Astrocyte (in vitro differentiated cells and primary cell): ENCODE measurements at regions not wholly inside any gene's neighbourhood (a gene's known extent, or its start where the extent isn't known, plus 50 kb on each side); places are given as distances from the start of the nearest gene placed in this dataset.

Experiments used
- CTCF ChIP-seq: IDR thresholded peaks from 2 replicates; pipeline ENCODE4 v1.5.1; 2011; ENCODE audit warnings: low read depth, mild to moderate bottlenecking, inconsistent platforms, low read length, moderate library complexity; ENCODE audit not compliant: insufficient read depth
- EZH2 ChIP-seq: IDR thresholded peaks from 2 replicates; pipeline ENCODE4 v1.6.1; 2012; ENCODE audit warnings: mild to moderate bottlenecking, low read length, inconsistent platforms; ENCODE audit not compliant: insufficient read depth

- TF ChIP-seq CTCF (no peak), EZH2 (no peak)
Measured at GRCh38 chr2:2501454-2502200, 170.6 kb upstream of the MYT1L start.
